Keratinocyte (primary cell): ENCODE measurements at regions not wholly inside any gene's neighbourhood (a gene's known extent, or its start where the extent isn't known, plus 50 kb on each side); places are given as distances from the start of the nearest gene placed in this dataset.

Experiments used
- EZH2 ChIP-seq: IDR thresholded peaks from one replicate; pipeline ENCODE4 v1.6.1; 2012; ENCODE audit warnings: inconsistent platforms, mild to moderate bottlenecking, low read length, moderate library complexity
- TF ChIP-seq, protein P1 (sequence below), 3 experiments: IDR thresholded peaks in 1 of 3; conservative IDR thresholded peaks in 1 of 3; optimal IDR thresholded peaks in 1 of 3; 2 replicates in 2 of 3; 3 replicates in 1 of 3; pipeline versions ENCODE3 to v1.5.1; 2011; ENCODE audit warnings: low read length in 3 of 3, mild to moderate bottlenecking in 3 of 3, moderate library complexity in 2 of 3, control low read depth in 1 of 3, inconsistent platforms in 1 of 3; ENCODE audit not compliant: insufficient read depth in 2 of 3; ENCODE audit errors: extremely low read depth in 1 of 3

GRCh38 chr5:121384359-121384758, 467.3 kb upstream of the FTMT start:
- no peak for TF ChIP-seq EZH2
- TF ChIP-seq, protein P1, sequence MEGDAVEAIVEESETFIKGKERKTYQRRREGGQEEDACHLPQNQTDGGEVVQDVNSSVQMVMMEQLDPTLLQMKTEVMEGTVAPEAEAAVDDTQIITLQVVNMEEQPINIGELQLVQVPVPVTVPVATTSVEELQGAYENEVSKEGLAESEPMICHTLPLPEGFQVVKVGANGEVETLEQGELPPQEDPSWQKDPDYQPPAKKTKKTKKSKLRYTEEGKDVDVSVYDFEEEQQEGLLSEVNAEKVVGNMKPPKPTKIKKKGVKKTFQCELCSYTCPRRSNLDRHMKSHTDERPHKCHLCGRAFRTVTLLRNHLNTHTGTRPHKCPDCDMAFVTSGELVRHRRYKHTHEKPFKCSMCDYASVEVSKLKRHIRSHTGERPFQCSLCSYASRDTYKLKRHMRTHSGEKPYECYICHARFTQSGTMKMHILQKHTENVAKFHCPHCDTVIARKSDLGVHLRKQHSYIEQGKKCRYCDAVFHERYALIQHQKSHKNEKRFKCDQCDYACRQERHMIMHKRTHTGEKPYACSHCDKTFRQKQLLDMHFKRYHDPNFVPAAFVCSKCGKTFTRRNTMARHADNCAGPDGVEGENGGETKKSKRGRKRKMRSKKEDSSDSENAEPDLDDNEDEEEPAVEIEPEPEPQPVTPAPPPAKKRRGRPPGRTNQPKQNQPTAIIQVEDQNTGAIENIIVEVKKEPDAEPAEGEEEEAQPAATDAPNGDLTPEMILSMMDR (optimal IDR thresholded peaks at IDR 0.05 in 1 of 3, IDR thresholded peaks at IDR 0.05 in 1 of 3, conservative IDR thresholded peaks at IDR 0.05 in 1 of 3; ENCODE audit: extremely low read depth in 1 of 3, insufficient read depth in 2 of 3, low read length in 3 of 3): no peak
